ENCODE measurements at regions not wholly inside any gene's neighbourhood (a gene's known extent, or its start where the extent isn't known, plus 50 kb on each side); places are given as distances from the start of the nearest gene placed in this dataset.

GRCh38 chr6:155510879-155511278 lies 55.2 kb upstream of the NOX3 start:
- TF ChIP-seq CTCF (IDR thresholded peaks at IDR 0.05; ENCODE audit: low read depth, low read length) (no peak), EZH2phosphoT487 (IDR thresholded peaks at IDR 0.05; ENCODE audit: low read depth) (no peak)
